B cell (primary cell): ENCODE measurements at regions not wholly inside any gene's neighbourhood (a gene's known extent, or its start where the extent isn't known, plus 50 kb on each side); places are given as distances from the start of the nearest gene placed in this dataset.

Experiments
- EZH2 ChIP-seq: IDR thresholded peaks from 2 replicates; pipeline ENCODE4 v1.6.1; 2012; ENCODE audit warnings: borderline replicate concordance, low read depth, mild to moderate bottlenecking, moderate library complexity, low read length; ENCODE audit not compliant: insufficient read depth, poor library complexity, severe bottlenecking
- TF ChIP-seq, protein P1 (sequence below): fragments of 200-600 bp; IDR thresholded peaks from one replicate; pipeline ENCODE4 v1.8.0; 2022; ENCODE audit warnings: antibody characterized with exemption, mild to moderate bottlenecking

DNA sequence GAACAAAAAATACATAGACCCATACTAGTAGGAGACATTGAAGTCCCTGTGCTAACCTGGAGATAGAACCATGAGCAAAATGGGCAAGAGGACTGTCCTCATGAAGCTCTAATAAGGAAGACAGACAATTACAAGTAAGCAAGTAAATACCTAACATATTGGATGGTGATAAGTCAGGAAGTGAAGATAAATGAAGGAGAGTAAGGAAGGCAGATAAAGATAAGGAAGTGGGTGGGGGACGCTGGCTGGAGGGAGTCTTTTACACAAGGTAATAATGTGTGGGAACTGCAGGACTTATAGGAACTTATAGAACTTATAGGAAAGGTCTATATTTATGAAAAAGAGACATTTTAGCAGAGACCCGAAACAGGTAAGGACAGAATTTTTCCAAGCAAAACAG lies 148.9 kb upstream of the ABI3BP start:
- TF ChIP-seq, protein P1, sequence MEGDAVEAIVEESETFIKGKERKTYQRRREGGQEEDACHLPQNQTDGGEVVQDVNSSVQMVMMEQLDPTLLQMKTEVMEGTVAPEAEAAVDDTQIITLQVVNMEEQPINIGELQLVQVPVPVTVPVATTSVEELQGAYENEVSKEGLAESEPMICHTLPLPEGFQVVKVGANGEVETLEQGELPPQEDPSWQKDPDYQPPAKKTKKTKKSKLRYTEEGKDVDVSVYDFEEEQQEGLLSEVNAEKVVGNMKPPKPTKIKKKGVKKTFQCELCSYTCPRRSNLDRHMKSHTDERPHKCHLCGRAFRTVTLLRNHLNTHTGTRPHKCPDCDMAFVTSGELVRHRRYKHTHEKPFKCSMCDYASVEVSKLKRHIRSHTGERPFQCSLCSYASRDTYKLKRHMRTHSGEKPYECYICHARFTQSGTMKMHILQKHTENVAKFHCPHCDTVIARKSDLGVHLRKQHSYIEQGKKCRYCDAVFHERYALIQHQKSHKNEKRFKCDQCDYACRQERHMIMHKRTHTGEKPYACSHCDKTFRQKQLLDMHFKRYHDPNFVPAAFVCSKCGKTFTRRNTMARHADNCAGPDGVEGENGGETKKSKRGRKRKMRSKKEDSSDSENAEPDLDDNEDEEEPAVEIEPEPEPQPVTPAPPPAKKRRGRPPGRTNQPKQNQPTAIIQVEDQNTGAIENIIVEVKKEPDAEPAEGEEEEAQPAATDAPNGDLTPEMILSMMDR = no peak
- TF ChIP-seq EZH2 = no peak
